H1 (cell line): ENCODE measurements at regions not wholly inside any gene's neighbourhood (a gene's known extent, or its start where the extent isn't known, plus 50 kb on each side); places are given as distances from the start of the nearest gene placed in this dataset.

Experiments used
- CHD2 ChIP-seq: IDR thresholded peaks from 2 replicates; pipeline ENCODE4 v1.6.1; 2012; ENCODE audit warnings: low read length, improper control_type of control experiment
- POLR2AphosphoS5 ChIP-seq: IDR thresholded peaks from 2 replicates; pipeline ENCODE4 v1.6.1; 2011; ENCODE audit warnings: low read depth, low read length
- TAF1 ChIP-seq: IDR thresholded peaks from 2 replicates; pipeline ENCODE4 v1.6.1; 2011; ENCODE audit warnings: mild to moderate bottlenecking, low read depth, low read length
- TBP ChIP-seq: IDR thresholded peaks from 2 replicates; pipeline ENCODE4 v1.6.1; 2011; ENCODE audit warnings: low read depth, low read length, improper control_type of control experiment

DNA sequence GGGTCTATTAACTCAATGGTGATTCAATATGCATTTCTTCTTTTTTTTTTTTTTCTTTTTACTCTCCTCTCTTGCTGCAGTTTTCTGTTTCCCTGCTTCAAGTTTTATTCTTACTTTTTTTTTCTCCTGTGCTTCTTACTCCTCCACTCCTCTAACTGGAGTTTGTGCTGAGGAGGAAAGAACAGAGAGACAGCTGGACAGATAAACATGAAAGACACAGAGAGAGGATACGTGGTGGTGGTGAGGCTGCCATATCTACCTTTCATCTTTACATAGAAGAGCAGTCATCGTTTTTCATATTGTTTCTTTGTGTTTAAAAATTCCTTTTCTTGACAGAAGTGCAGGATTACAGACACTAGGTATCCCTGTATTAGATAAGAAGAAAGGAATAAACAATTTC is 262.8 kb downstream of the OTOL1 start (continued):
- no peak for TF ChIP-seq POLR2AphosphoS5
- no peak for TF ChIP-seq TAF1
- no peak for TF ChIP-seq CHD2
- TF ChIP-seq TBP, result no peak
